SKM-1 treated with dmso at 0.1 percent for 144 hours (cell line): ENCODE measurements at regions not wholly inside any gene's neighbourhood (a gene's known extent, or its start where the extent isn't known, plus 50 kb on each side); places are given as distances from the start of the nearest gene placed in this dataset.
"Not testable (repeated sequence)": the region's sequence is repeated elsewhere in the genome, so short reads cannot be mapped to it uniquely, and the experiment has no call there.

Experiments used
- DNase-seq: peaks from one replicate; lab custom pipeline; 2025; ENCODE audit not compliant: unreplicated experiment; lab: John Stamatoyannopoulos, UW

DNA sequence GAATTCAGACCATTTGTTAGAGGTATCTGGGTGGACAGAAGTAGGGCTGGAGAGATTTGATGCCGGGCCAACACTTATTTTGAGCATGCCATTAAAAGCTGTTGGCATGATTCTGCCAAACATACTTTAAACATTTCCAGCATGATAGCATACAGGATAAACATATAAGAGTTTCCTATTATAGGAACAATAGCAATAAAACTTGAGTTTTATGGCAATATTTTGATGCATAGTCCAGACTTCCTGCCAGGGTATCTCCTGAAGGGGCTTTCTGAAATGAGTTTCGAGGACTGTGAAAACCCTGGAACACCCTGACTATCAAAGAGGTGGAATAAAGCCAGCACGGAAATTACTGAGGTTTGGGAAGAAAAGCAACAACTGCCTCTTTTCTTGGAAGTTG lies 1398.0 kb upstream of the NXPH2 start:
- DNase-seq: no peak

DNA sequence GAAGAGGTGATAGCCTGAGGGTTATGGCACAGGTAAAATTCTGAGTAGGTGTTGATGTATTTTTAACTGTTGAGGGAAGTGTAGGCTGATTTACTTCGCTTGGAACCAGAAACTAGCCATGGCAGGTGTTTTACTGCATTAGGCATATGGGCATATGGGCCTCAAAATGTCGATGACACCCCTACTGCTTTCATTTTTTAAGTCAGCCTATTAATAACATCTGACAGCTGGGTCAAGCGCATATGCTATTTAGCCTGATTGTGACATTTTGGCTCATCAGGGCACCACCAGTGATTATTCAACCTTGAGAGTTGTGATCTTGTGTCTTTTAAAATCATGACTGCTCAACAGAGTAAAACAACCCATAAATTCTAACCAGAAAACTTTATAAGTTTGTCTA lies 1396.9 kb upstream of the NXPH2 start:
- no peak for DNase-seq

DNA sequence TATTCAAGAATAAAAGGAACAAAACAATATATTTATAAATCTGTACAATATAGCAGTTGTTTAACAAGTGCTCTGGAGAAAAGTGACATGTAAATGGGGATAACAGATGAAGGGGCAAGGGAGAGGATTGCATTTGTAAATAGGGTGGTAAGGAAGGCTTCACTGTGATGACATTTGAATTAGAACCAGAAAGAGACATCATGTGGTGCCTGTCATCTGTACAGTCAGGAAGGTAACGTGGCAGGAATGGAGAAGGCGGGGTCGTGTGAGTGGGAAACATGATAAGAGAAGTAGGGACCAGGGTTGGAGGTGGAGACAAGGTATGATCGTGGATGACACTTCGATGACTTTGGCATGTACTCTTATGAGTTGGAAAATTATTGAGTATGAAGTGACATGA lies 1393.6 kb upstream of the NXPH2 start:
- DNase-seq: no peak

DNA sequence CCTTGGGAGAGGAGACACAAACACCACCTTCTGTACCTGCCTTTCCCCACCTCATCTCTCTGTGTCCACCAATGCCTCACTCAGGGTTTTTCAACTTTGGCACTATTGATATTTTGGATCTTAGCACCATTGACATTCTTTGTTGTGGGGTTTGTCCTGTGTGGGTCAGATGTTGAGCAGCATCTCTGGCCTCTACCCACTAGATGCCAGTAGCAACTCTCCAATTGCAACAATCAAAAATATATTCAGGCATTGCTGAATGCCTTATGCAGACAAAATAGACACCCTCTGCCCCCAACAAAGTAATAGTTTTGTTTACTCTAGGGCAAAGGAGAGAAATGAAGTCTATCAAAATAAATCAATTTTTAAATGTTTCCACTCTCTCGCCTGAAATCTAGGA lies 1384.3 kb upstream of the NXPH2 start:
- DNase-seq: no peak

DNA sequence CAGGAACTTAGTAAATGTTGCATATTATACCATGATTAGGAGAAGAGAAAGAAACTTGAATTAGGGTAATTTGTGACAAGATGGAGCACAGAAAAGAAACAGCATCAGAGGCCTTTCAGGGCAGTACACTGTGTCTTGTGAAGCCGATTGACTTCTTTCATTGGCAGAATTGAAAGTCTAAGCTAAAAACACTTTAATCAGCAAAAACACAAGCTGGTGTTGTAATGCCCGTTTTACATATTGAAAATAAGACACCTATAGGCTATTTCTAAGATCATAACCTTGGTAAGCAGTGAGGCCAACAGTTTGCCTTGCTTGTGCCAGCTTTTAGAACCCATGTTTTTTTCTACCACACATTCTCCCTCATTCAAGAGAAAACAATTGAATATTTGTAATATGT lies 1378.1 kb upstream of the NXPH2 start:
- no peak for DNase-seq

DNA sequence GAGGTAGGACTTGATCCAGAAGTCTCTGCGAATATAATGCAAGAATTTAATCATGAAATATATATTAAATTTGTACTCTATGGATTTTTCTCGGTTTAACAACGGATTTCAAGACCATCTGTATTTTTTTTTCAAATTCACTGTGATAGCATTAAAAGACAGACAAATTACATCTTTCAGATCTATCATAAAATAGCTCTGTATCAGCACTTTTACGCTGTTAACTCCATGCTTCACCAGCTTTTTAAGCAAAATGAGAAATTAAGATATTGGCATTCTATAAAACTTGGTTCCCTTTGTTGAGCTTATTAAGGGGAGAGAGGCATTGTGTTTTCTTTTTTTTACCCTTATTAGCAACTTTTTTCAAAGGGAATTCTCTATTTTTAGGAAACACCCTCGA lies 1377.6 kb upstream of the NXPH2 start:
- DNase-seq: no peak

DNA sequence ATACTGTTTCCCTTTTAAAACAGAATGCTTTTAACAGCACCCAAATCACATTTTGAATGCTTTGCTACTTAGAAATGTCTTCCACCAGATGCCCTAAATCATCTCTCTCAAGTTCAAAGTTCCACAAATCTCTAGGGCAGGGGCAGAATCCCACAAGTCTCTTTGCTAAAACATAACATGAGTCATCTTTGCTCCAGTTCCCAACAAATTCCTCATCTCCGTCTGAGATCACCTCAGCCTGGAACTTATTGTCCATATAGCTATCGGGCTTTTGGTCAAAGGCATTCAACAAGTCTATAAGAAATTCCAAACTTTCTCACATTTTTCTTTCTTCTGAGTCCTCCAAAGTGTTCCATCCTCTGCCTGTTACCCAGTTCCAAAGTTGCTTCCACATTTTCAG lies 1374.5 kb upstream of the NXPH2 start:
- DNase-seq: no peak

DNA sequence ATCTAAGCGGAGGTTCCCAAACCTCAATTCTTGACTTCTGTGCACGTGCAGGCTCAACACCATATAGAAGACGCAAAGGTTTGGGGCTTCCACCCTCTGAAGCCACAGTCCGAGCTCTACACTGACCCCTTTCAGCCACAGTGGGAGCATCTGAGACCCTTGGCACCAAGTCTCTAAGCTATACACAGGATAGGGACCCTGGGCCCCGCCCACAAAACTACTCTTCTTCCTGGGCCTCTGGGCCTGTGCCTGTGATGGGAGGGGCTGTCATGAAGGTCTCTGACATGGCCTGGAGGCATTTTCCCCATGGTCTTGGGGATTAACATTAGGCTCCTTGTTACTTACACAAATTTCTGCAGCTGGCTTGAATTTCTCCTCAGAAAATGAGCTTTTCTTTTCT lies 1374.1 kb upstream of the NXPH2 start:
- no peak for DNase-seq

DNA sequence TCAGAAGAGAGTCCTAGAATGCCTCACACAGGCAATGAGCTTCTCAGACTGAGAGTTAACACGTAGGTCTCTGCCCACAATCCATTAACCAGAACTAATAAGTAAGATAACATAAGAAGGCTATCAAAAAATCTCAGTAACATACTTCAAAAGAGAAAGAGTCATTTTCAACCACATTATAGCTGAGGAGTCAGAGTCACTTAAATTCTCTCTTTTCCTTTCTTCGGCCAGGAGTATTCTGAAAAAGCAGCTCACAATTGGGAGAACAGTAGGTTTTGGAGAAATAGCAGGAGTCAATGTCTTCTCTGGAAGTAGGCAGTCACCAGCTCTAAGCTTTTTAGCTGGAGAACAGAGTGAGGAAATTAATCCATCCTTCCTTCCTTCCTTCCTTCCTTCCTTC lies 1364.4 kb upstream of the NXPH2 start:
- no peak for DNase-seq

DNA sequence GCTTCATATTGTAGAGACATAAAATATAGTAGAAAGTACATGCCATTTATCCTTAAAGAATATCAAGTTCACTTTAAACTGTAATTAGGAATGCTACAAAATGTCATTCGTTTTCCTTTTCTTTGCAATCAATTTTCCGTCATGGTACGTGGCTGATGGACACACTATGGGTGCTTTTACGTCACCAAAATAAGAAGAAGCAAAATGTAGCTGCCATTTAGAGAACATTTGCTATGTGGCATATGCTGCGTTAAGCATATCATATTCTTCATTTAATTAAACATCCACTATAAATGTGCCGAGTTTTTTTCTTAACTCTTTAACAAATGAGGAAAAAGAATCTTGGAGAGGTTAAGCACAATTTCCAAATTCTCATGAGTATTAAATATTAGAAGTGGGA lies 1358.5 kb upstream of the NXPH2 start:
- no peak for DNase-seq

DNA sequence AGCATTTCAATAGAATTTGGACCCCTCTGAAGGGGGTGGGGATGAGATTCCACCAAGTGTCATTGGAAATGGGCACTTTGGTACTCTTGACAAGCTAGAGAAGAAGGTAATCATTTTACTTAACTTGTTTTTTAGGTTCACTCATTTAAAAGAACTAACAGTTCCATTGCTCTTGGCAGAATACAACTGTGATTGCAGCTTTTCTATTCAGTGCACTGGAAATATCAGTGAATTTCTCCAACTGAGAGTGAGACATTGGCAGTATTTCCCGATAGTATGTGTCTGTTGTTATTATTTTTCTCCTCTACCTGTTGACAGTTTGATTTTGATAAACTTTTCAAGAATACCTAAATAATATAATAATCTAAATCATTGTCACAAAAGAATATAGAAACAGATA lies 1356.7 kb upstream of the NXPH2 start:
- DNase-seq: no peak

DNA sequence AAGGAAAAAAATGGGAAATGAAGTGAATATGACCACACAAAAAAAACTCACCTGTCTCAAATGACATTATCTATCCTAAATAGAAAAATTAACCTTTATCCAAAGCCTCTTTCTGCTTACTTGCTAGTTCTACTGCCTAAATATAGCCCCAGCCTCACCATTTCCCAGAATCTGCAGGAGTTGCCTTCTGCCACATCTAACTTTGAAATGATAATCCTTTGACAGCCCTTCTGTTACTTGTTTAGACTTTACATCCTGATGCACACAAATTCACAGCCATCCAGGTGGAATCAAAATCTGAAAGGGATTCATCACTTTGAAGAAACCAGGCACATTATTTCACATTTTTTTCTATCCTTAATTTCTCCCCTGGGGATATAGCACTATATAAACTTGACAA lies 1356.2 kb upstream of the NXPH2 start:
- no peak for DNase-seq

DNA sequence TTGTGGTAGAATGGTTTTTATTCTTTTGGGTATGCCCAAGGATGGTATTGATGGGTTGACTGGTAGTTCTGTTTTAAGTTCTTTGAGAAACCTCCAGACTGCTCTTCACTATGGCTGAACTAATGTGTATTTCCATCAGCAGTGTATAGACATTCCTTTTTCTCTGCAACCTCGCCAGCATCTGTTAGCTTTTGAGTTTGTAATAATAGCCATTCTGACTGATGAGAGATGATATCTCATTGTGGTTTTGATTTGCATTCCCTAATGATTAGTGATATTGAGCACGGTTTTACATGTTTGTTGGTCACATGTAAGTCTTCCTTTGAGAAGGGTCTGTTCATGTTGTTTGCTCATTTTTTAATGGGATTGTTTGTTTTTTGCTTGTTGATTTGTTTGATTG lies 1348.7 kb upstream of the NXPH2 start:
- no peak for DNase-seq

DNA sequence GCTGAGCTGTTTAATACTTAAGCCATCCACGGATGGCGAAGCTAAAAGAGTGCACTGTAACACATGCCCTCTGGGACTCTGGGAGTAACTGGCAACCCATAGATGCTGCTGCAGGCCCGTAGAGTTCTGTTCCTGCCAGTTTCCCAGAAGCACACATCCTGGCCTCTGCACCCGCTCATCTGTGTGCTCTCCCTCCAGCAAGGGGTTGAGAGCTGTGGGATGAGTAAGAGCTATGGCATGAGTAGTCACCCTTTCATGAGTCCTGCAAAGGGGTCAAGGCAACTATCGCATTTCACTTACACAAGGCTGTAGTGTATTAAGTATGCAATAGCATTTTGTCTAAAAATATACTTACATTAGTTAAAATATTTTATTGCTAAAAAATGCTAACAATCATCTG lies 1341.8 kb upstream of the NXPH2 start:
- no peak for DNase-seq

DNA sequence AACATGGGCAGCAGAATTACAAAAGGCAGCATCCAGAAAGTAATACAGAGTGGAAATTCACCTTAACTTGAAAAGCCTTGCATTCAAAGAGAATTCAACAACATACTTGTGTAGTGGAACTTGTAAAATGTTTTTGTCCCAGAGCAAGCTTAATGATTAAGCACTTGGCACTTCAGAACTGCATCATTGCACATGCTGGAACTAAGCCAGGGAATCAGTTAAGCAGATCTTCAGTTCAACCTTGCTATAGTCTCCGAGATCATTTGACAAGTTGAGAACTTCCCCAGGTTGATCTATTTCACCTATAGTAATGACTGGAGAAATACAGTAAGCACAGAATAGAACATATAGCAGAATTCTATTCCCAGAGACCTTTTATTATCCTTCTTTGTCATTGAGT lies 1337.2 kb upstream of the NXPH2 start:
- no peak for DNase-seq

DNA sequence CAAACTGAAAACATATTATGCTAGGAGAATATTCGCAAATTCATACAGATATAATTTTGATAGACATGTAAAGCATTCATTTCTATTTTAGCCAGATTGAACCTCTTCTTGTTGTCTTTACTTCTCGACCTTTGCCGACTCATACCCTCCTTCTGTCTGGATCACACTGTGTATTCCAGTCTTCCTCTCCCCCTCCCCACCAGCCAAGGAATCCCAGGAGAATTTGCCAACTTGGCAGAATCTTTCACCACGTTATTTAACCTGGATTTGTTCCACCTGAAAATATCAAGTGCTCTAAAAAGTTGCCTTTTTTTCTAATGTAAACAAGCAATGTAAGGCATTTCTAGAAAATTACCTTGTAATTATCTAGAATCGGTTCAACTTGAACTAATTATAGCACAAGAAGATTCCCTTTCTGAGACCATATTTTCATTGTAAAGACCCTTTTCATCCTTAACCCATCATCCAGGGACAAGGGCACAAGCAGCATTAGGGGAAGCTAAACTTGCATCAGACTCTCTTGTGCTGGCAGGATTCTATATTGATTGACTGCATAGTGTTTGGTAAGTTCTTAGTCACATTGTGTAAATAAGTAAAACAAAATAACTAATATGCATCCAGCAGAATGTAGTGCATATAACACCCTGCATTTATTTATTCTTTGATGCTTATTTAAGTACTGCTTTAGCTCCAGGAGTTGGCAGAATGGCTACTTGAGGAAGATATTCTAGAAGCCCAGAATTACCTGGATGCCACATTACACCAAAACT lies 1328.7 kb upstream of the NXPH2 start:
- no peak for DNase-seq

DNA sequence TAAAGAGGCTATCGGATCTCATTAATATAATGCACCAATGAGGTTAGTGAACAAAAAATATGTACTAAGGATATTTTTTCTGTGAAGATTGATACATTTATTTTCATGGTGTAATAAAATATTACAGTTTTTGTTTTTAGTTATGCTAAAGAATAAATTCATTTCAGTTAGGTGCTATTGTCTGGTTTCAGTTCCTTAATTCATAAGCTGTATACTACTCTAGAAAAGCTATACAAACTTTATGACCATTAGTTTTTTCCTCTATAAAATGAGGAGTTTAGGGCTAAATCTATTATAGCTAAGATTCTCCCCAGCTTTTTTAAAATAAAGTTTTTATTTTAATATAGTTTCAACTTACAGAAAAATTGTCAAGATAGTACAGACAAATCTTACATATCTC lies 1311.7 kb upstream of the NXPH2 start:
- no peak for DNase-seq

DNA sequence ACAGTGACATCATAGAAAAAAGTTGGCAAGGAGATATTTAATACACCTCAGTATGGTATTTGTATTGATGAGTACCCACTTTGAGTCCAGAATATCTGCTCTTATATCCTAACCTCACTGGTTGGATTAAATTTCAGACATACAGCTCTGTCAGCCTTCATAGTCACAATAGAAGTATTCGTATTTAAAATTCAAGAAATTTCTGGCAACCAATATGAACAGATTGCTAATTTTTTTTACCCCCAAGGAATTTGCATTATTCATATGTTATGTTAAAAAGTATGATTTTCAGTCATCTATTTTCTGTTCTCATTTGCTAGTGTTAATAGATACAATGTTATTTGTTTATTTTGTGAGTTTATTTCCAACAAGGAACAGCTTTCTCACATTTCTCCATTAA lies 1306.8 kb upstream of the NXPH2 start:
- DNase-seq: no peak

DNA sequence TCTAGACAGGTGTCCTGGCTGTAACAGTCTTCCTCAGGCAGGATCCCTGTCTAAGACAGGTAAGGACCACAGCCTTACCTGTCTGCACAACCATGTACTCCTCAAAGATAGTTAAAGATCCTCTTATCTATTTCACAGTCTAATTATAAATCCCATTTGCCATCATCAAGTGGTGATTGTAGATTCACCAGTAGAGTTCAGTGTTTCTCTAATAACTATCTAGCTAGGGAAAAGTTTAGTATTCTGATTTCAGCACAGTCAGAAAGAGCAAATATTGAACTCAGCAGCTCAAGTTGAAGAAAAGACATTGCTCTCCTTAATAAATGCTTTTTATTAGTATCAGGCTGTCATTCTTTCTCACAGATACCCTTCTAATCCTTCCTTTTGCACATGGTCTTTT lies 1305.5 kb upstream of the NXPH2 start:
- no peak for DNase-seq

DNA sequence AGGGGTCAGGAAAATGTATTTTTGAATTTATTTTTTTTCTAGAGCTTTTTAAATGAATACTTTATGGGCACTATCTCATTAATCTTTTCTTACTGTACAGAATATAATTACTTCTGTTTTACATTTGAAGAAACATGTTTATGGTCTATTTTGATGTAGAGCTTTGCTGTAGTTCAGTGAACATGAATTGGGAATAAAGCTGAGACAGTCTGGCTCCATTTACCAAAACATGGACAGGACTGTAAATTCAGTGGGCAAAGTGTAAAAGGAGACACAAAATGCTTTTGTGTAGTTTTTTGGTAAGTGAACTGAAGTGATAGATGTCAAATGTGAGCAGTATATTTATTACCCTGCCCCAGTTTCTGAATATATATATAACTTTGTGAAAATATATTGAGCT lies 1298.8 kb upstream of the NXPH2 start:
- no peak for DNase-seq

DNA sequence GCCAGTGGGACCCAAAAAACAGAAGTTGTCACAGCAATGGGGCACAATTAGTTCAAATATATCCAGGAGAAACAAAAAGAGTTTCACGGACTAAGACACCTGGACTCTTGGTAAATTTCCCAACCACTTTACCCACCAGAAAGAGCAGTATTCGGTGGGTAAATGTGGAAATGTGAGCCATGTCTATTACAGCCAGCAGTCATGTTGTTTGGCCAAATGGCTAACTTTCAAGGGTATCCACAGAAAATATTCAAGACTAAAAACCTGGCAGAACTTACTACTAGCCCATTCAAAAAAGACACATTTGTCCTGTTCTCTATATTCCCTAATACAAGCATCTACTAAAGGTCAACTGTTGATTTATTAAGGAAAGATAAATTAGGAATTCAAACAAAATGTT lies 1296.0 kb upstream of the NXPH2 start:
- DNase-seq: no peak

DNA sequence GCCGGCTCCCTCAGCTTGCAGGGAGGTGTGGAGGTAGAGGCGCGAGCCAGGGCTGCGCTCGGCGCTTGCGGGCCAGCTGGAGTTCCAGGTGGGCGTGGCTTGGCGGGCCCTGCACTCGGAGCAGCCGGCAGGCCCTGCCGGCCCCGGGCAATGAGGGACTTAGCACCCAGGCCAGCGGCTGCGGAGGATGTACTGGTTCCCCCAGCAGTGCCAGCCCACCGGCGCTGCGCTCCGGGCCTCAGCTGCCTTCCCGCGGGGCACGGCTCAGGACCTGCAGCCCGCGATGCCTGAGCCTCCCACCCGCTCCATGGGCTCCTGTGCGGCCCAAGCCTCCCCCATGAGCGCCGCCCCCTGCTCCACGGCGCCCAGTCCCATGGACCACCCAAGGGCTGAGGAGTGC lies 1293.6 kb upstream of the NXPH2 start:
- not testable (repeated sequence) for DNase-seq

DNA sequence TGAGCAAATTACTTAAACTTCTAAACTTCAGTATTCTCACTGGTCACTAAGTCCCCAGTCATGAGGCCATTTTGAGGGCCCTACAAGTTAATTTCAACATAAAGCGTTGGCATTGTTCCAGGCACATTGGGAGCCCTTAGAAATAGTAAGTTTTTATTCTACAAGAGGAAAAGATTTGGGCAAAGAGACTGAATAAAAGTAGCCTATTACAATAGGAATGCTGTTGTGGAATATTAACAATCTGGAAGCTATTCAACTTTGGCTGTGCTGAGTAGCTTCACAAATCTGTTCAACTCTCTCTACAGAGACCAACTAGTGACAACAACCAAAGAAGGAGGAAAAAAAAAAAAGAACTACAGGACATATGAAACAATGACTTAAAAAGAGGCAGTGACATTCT lies 1287.5 kb upstream of the NXPH2 start:
- DNase-seq: no peak

DNA sequence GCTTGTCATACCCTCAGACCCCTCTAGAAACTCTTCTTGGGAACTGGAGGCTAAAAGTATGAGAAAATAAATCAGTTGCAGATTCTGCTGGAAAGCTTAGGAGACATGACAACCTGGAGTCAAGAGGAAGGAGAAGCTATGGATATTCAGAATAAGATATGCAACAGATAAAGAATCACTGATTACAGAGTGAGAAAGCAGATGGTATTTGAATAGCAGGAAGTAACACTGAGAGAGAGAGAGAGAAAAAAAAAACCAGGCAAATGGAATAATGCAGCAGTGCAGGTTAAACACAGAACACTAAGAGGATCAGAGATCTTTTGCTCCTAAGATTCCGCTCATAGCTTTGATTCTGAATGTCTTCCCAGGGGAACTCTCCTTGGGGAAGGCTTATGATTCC lies 1284.1 kb upstream of the NXPH2 start:
- no peak for DNase-seq
